CD4-positive, alpha-beta T cell (primary cell): ENCODE measurements at regions not wholly inside any gene's neighbourhood (a gene's known extent, or its start where the extent isn't known, plus 50 kb on each side); places are given as distances from the start of the nearest gene placed in this dataset.

Experiments
- ATAC-seq: fragments of 200-7000 bp; cut with Tn5 transposase; one replicate; pipeline ENCODE4 v1.10.0; 2022; ENCODE audit warnings: mild to moderate bottlenecking; ENCODE audit not compliant: poor library complexity
- CTCF ChIA-PET: fragments of 350-600 bp; sonication (Branson Sonifier 250); formaldehyde crosslinking; loops from one replicate; lab custom pipeline; 2021; ENCODE audit warnings: antibody characterized with exemption, inconsistent platforms; lab: Charles Lee
- POLR2A ChIA-PET: fragments of 350-600 bp; sonication (Branson Sonifier 250); formaldehyde crosslinking; loops from one replicate; lab custom pipeline; 2021; ENCODE audit warnings: antibody characterized with exemption, inconsistent platforms; lab: Charles Lee
- DNase-seq, 14 experiments: peaks; one replicate each; pipeline ENCODE4 v3.0.0-alpha.2; 2013 to 2020; ENCODE audit warnings: mixed read lengths in 2 of 14
- H3K27ac ChIP-seq, 2 donors: one replicate each; pipeline versions ENCODE4 v1.5.1 to v1.7.0; 2013; ENCODE audit warnings: low read length in 2 of 2, low read depth in 1 of 2, mild to moderate bottlenecking in 1 of 2
- H3K27me3 ChIP-seq, 2 experiments: 1 replicate in 1 of 2; 2 replicates in 1 of 2; pipeline versions ENCODE4 v1.6.1 to v1.7.0; 2013; ENCODE audit warnings: low read length in 2 of 2, control low read depth in 1 of 2, mild to moderate bottlenecking in 1 of 2, moderate library complexity in 1 of 2; ENCODE audit not compliant: insufficient read depth in 2 of 2, control insufficient read depth in 1 of 2
- H3K36me3 ChIP-seq: one replicate; pipeline ENCODE4 v1.6.1; 2013; ENCODE audit warnings: low read length, control low read depth; ENCODE audit not compliant: insufficient read depth
- H3K4me1 ChIP-seq: one replicate; pipeline ENCODE4 v1.6.1; 2013; ENCODE audit warnings: low read length, control low read depth; ENCODE audit not compliant: insufficient read depth
- H3K4me3 ChIP-seq: one replicate; pipeline ENCODE4 v1.5.1; 2013; ENCODE audit warnings: mild to moderate bottlenecking, low read length, moderate library complexity
- H3K9me3 ChIP-seq, 2 experiments: 1 replicate in 1 of 2; 2 replicates in 1 of 2; pipeline versions ENCODE4 v1.6.1 to v1.7.0; 2013; ENCODE audit warnings: low read length in 2 of 2, mild to moderate bottlenecking in 2 of 2, control low read depth in 1 of 2, moderate library complexity in 1 of 2; ENCODE audit not compliant: control insufficient read depth in 1 of 2, insufficient read depth in 1 of 2
- H3K27ac Mint-ChIP-seq: one replicate; pipeline ENCODE4 v1.8.0; 2020; ENCODE audit warnings: mixed read lengths
- H3K27me3 Mint-ChIP-seq: one replicate; pipeline ENCODE4 v1.8.0; 2021; ENCODE audit warnings: mixed read lengths
- H3K36me3 Mint-ChIP-seq: one replicate; pipeline ENCODE4 v1.8.0; 2021; ENCODE audit warnings: low read depth, mixed read lengths
- H3K4me1 Mint-ChIP-seq: one replicate; pipeline ENCODE4 v1.8.0; 2021; ENCODE audit warnings: low read depth, mixed read lengths
- H3K4me3 Mint-ChIP-seq: one replicate; pipeline ENCODE4 v1.8.0; 2020; ENCODE audit warnings: mild to moderate bottlenecking, mixed read lengths
- H3K9me3 Mint-ChIP-seq: one replicate; pipeline ENCODE4 v1.8.0; 2020; ENCODE audit warnings: mixed read lengths
- intact Hi-C, 2 experiments: fragments of 100-400 bp; cut with DNase I in 1 of 2; cut with micrococcal nuclease in 1 of 2; formaldehyde crosslinking; loops; one replicate each; pipeline versions ENCODE4 v1.15.1 to v1.9.0; 2023 to 2025; cut with DNase I, micrococcal nuclease
- TF ChIP-seq, protein P1 (sequence below): fragments of 200-600 bp; IDR thresholded peaks from one replicate; pipeline ENCODE4 v1.8.0; 2022; ENCODE audit warnings: antibody characterized with exemption, mild to moderate bottlenecking

DNA sequence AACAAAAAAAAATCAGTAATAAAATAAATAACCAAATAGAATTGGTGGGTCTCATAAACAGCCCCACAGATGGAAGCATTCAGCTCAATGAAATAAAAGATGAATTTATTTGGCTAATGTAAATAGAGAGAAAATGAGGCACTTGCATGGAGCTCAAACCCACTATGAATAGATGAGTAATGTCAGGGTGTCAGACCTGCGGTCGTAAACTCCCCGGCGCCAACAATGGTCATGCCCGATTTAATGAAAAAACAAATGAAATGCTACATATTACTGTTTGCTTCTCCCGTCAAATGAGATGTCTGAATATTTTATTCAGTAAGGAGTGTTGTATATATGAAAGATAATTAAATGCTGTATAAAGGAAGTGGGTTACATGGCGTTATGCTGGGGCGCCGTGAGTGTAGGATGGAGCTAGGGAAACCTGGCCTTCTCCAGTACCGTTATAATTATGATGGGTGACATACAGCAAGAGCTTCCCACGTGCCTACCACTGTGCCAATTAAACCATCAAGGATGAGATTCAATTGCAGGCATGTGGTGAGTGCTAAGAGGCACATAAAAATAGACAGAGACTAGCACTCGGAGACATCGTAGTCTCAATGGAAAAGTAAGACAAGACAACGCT lies 648.1 kb downstream of the BCL11B start:
- Mint-ChIP-seq H3K27me3 (no peaks in the 10 kb centered on the region), H3K4me3 (no peak overlapping the region), H3K4me1 (no peaks in the 10 kb centered on the region), H3K27ac (no peak overlapping the region), H3K9me3 (peaks cover 14% of the 10 kb centered on the region), H3K36me3 (no peaks in the 10 kb centered on the region)
- no peaks in the 10 kb centered on the region for H3K36me3 ChIP-seq
- H3K9me3 ChIP-seq, result peaks cover 0 to 11% of the 10 kb centered on the region in 2 experiments
- ChIA-PET POLR2A (no interaction called here), CTCF (no interaction called here)
- no peak for ATAC-seq
- no peak for DNase-seq
- H3K4me3 ChIP-seq, result no peak overlapping the region
- intact Hi-C loops, result no loop called here
- H3K27ac ChIP-seq, result no peak overlapping the region
- H3K4me1 ChIP-seq, result no peaks in the 10 kb centered on the region
- no peaks in the 10 kb centered on the region for H3K27me3 ChIP-seq
- TF ChIP-seq, protein P1, sequence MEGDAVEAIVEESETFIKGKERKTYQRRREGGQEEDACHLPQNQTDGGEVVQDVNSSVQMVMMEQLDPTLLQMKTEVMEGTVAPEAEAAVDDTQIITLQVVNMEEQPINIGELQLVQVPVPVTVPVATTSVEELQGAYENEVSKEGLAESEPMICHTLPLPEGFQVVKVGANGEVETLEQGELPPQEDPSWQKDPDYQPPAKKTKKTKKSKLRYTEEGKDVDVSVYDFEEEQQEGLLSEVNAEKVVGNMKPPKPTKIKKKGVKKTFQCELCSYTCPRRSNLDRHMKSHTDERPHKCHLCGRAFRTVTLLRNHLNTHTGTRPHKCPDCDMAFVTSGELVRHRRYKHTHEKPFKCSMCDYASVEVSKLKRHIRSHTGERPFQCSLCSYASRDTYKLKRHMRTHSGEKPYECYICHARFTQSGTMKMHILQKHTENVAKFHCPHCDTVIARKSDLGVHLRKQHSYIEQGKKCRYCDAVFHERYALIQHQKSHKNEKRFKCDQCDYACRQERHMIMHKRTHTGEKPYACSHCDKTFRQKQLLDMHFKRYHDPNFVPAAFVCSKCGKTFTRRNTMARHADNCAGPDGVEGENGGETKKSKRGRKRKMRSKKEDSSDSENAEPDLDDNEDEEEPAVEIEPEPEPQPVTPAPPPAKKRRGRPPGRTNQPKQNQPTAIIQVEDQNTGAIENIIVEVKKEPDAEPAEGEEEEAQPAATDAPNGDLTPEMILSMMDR, result no peak

DNA sequence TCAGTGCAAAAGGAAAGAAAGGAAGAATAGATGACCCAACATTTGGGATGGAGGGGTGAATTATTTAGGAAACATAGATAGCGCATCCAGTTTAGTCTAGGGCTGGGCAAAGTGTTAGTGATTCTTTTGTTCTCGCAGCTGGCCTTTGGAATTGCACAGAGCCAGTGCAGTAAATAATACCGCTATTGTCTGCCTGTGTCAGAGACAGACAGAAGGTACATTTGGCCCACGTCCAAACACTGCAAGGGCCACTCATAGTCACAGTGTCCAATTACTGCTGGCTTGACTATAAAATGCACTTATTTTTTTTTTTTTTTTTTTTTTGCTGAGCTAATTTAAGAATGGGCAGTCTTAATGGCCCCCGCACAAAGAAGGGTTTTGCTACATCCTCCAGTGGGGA lies 638.6 kb downstream of the BCL11B start:
- no peak overlapping the region for H3K27ac ChIP-seq
- ChIA-PET CTCF (no interaction called here), POLR2A (no interaction called here)
- no peaks in the 10 kb centered on the region for H3K36me3 ChIP-seq
- Mint-ChIP-seq H3K27me3 (no peaks in the 10 kb centered on the region), H3K4me3 (no peak overlapping the region), H3K9me3 (no peaks in the 10 kb centered on the region), H3K36me3 (no peaks in the 10 kb centered on the region), H3K4me1 (no peaks in the 10 kb centered on the region), H3K27ac (no peak overlapping the region)
- intact Hi-C loops, result no loop called here
- H3K27me3 ChIP-seq, result no peaks in the 10 kb centered on the region
- DNase-seq, result no peak
- no peak overlapping the region for H3K4me3 ChIP-seq
- ATAC-seq, result no peak
- no peaks in the 10 kb centered on the region for H3K4me1 ChIP-seq
- TF ChIP-seq, protein P1, result no peak
- peaks cover 0 to 4% of the 10 kb centered on the region in 2 experiments for H3K9me3 ChIP-seq

DNA sequence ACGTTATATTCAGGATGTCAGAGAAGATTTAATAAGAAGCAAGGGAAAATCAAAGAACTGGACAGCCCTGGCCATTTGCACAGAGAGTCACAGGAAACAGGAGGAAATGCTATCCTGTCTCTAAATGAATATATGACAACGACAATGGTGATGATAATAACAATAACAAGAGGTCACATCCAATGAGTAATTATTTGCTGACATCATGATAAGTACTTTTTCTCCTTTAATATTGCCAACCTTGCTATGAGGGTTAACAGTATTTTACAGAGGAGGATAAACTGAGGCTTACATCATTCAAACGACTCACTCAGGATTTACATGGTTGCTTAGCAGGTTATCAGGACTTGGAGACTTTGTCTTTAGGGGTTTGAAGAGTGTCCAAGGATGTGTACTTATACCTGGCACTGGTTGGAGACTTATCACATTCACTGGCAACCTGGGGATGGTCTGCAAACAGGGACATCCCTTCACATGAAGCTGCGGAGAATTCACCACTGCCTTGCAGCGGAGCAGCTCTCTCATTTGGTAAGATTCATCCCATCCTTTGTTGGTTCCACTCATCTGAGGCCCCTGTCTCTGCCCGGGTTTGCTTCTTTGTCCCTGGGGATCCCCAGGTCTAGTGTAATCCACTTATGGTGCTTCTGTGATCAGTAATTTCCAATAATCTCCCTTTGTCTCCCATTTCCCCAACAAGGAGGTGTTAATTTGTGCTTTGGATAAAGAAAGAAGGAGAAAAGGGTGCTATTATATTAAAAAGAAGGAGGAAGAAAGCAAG lies 637.8 kb downstream of the BCL11B start:
- no peaks in the 10 kb centered on the region for H3K9me3 Mint-ChIP-seq
- intact Hi-C loops, result no loop called here
- H3K36me3 Mint-ChIP-seq, result no peaks in the 10 kb centered on the region
- no peak for ATAC-seq
- Histone ChIP-seq H3K36me3 (no peaks in the 10 kb centered on the region), H3K27me3 (no peaks in the 10 kb centered on the region), H3K9me3 (no peaks in the 10 kb centered on the region), H3K4me1 (no peaks in the 10 kb centered on the region), H3K4me3 (no peak overlapping the region), H3K27ac (no peak overlapping the region)
- POLR2A ChIA-PET, result no interaction called here
- TF ChIP-seq, protein P1, result no peak
- CTCF ChIA-PET, result no interaction called here
- H3K4me1 Mint-ChIP-seq, result no peaks in the 10 kb centered on the region
- H3K4me3 Mint-ChIP-seq, result no peak overlapping the region
- no peak overlapping the region for H3K27ac Mint-ChIP-seq
- H3K27me3 Mint-ChIP-seq, result no peaks in the 10 kb centered on the region
- no peak for DNase-seq
